Stimulated activated CD8-positive, alpha-beta memory T cell treated with anti-CD3 and anti-CD28 coated beads, Interleukin-2, amount 100 ng/mL, for 1 hour (primary cell): ENCODE measurements at regions not wholly inside any gene's neighbourhood (a gene's known extent, or its start where the extent isn't known, plus 50 kb on each side); places are given as distances from the start of the nearest gene placed in this dataset.

Experiments used
- DNase-seq, 2 donors: peaks; one replicate each; pipeline ENCODE4 v3.0.0-alpha.2; 2020; ENCODE audit warnings: low read depth in 2 of 2

- DNase-seq, result no peak
These were observed 106.5 kb upstream of the SLC4A7 start for GRCh38 chr3:27590437-27591298.

DNA sequence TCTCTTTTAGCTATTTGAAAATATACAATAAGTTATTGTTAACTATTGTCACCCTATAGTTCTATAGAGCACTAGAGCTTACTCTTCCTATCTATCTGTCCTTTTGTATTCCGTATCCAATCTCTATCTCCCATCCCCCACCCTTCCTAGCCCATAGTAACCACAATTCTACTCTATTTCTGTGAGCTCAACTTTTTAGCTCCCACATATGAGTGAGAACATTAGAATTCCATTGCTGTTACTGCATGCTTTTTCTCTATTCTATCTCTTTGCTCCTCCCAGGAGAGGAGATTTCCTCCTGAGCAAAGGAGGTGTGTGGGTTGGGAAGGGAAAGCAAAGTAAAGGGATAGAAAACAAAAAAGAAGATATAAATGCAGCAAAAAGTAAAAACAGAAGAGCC lies 105.6 kb upstream of the SLC4A7 start:
- no peak for DNase-seq

- DNase-seq, result no peak
These were observed 101.2 kb upstream of the SLC4A7 start for GRCh38 chr3:27585429-27585828.

DNA sequence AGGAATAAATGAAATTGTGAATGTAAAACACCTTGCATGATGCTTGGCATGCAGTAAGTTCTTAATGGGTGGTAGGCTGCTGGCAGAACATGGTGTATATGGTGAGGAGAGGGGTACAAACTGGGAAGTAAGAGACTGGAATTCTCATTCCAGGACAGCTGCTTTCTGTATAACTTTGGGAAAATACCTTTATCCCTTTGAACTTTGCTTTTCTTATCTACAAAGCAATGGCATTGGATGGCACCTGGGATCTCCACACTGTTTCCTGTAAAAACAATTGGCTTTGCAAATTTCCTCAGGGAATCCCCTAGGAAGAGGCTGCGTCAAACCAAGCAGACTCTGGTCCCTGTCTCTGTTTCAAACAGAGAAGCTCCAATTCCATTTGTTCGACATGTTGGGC lies 100.7 kb upstream of the SLC4A7 start:
- DNase-seq, result no peak

GRCh38 chr3:27581852-27582251 lies 97.7 kb upstream of the SLC4A7 start:
- no peak for DNase-seq

DNA sequence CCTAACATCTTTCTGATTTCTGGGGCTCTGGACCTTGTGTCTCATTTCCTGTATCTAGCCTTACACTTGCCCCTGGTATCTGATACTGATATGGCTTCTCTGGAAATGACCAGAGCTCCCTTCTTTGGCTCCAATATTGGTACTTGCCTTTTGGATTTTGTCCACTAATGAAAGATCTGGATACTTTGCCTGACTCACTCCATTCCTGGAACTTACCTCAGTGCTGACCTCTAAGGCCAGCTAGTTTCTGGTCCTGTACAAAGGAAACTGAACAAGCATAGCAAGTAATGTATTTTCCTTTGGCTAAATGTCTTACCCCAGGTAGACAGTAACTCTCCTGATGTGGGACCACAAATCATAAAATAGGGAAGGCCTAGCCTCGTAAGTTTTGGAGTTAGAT lies 93.8 kb upstream of the SLC4A7 start:
- DNase-seq, result no peak

DNA sequence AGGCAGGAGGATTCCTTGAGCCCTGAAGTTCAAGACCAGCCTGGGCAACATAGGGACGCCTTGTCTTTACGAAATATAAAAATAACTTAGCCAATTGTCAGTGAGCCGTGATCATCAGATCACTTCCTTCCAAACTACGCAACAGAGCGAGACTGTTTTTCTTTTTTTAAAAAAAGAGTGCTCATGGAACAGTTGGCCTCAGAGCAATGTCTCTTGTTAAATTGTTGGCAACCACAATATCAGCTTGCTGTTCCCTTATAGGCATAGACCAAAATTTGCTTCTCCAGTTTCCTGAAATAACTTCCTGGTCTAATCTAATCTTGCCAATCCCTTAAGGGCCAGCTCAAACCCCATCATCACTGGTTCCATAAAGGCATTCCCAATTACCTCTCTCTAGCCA lies 93.3 kb upstream of the SLC4A7 start:
- DNase-seq, result no peak

DNA sequence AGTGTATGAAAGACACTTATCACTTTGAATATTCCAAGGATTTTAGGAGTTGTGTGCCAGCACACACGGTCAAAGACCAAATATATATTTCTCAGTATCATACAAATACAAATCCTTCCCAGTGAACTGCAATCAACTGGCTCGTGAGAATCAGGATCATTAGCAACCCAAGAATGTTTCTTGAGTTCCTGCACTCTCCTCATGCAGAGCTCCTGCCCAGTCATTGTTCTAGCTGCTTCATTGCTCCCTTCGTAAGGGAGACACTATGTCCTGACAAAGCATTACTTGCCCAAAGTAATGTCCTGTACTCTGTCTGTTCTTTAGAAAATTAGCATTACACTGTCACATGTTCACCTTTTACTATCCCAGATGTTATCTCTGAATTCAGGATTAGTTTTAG lies 92.0 kb upstream of the SLC4A7 start:
- no peak for DNase-seq

DNA sequence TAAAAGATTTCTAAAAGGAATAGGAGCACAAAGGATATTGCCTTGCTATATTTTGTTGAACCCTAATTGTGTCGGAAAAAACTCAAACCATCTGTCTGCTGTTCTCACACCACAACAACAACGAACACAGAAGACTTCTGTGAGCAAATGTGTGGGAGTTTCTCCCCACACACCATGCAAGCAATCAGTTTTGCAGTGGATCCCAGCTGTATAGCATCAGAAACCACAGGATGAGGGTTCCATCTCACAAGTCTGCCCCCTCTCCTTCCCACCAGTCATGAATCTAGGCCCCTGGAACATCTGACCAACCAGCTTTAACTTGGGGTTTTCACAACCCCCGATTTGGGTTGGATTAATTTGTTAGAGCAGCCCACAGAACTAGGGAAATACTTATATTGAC lies 91.3 kb upstream of the SLC4A7 start:
- DNase-seq, result no peak

DNA sequence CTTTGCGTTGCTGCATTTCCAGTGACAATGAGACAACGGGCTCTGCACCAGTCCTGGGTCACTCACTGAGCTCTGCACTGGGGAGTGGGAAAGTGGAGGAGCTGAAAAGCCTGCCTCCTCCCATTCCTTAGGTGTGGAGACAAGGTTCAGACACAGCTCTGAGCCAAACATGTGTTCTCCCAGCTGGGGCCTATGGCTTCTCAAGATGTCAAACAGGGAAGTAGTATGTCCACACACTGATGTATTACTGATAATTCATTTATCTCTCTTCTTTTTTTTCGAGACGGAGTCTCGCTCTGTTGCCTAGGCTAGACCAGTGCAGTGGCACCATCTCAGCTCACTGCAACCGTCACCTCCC lies 90.2 kb upstream of the SLC4A7 start:
- no peak for DNase-seq

- no peak for DNase-seq
These were observed 89.7 kb upstream of the SLC4A7 start for GRCh38 chr3:27573780-27574437.

DNA sequence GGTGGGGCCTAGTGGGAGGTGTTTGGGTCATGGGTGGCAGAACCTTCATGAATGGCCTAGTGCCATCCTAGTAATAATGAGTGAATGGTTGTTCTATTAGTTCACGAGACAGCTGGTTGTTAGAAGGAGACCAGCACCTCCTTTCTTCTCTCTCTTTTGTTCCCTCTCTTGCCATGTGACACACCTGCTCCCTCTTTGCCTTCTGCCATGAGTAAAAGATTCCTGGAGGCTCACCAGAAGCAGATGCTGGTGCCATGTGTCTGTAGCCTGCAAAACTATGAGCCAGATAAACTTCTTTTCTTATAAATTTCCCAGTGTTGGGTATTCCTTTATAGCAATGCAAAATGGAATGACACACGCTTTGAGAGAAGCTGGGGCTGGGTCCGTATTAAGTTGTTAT lies 89.0 kb upstream of the SLC4A7 start:
- no peak for DNase-seq

- DNase-seq, result no peak
These were observed 87.2 kb upstream of the SLC4A7 start for GRCh38 chr3:27571345-27571744.

DNA sequence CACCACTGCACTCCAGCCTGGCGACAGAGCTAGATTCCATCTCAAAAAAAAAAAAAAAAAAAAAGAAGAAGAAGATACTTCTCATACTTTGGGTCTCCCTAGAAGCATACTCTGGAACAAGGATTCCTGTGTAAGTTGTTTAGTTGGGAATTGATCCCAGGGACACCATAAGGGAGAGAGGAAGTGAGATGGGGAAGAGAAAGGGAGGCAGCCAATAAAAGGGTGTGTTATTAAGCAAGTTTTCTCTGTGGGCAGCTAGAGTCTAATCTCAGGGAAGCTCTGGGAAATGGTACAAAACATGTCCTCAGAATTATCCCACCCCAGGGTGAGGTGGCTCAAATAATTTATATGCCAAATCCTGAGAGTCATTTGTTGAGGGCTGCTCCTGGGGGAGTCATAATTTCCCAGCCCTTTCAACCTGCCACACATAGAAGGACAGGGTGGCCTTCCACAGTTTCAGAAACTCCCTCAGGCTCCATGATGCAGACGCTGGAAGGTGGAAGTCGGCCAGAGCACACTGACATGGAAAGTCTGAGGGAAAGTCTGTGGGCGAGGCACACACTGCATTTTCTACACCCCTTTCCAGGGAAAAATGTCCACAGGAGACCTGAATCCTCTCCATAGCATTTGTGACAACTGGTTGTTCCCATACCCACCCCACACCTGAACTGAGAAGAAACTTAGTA lies 86.4 kb upstream of the SLC4A7 start:
- no peak for DNase-seq

DNA sequence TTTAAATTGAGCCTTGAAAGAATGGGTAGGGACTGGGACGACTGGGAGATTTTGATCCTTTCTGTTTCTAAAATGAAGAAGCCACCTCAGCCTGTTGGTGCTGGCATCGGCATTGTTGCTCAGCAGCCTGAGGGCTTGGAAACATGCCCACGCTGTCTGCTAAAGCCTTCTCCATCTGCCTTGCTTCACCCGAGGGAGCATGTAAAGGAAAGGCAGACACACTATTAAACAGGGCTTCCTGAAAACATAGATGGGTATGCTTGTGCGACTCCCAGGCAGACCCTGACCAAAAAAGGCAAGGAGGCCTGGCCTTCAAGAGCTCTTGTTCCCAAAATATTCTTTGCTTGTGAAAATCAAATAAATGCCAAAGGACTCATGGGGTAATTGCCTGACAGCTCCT lies 84.2 kb upstream of the SLC4A7 start:
- no peak for DNase-seq

DNA sequence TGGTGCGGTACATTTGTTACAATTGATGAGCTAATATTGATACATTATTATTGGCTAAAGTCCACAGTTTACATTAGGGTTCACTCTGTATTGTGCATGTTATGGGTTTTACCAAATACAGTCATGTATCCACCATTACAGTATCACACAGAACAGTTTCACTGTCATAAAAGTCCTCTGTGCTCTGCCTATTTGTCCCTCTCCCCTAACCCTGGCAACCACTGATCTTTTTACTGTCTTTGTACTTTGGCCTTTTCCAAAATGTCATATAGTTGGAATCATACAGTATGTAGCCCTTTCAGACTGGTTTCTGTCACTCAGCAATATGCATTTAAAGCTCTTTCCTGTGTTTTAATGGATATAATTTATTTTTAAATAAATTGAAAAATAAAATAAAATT lies 83.1 kb upstream of the SLC4A7 start:
- no peak for DNase-seq

DNA sequence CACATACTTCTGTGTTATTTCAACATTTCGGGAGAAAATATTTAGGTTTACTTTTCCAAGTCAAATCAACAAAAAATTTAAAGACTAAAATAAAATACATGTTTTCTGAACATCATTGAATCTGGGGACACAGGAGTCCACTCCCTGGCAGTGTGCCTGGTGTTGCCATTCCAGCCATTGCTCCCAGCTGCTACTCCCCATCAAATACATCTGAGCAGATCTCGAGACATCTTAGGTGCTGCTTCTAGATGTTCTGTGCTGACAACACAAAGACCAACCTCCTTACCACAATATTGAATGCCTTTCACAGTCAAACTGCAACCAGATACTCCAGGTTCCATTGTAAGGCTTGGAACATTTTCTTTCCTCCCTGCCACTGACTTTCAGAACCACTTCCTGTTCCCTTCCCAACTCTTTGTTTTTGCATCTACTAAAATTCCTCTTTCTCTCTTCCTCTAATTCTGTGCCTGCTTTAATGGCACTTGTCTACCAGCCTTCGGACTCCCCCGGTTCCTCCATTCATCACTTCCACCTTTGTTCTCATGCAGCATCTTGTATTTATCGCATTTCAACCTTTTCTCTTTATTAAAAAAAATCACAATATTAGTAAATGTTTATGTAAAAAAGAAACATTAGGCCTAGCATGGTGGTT lies 81.1 kb upstream of the SLC4A7 start:
- DNase-seq, result no peak

GRCh38 chr3:27561576-27561975 lies 77.4 kb upstream of the SLC4A7 start:
- no peak for DNase-seq

GRCh38 chr3:27560484-27561056 lies 76.4 kb upstream of the SLC4A7 start:
- DNase-seq, result no peak

DNA sequence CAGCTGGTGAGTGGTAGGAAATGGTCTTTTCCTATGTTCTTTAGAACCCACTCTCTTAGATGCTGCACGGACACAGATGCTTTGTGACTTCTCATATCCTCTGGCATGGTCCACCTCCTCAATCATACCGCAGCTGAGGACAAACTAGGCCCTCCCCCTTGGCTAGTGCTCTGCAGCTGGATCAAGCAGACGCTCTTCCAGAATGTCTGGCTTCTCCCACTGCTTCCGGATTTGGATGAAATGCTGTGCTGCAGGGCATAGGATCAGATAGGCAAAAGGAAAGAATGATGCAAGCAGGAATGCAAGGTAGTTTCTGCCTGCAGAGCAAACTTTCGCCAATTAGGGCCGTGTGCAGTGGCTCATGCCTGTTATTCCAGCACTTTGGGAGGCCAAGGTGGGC lies 75.7 kb upstream of the SLC4A7 start:
- no peak for DNase-seq

DNA sequence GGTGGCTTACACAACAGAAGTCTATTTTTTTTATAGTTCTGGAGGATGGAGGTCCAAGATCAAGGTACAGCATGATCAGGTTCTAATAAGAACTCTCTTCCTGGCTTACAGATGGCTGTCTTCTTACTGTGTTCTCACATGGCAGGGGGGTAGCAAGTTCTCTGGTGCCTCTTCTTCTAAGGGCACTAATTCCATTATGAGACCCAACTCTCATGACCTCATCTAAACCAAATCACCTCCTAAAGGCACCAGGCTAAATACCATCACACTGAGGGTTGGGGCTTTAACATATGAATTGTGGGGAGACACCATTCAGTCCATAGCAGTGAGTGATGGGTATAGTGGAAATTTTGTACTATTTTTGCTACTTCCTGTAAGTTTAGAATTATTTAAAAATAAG lies 75.2 kb upstream of the SLC4A7 start:
- DNase-seq, result no peak

GRCh38 chr3:27557411-27557810 lies 73.2 kb upstream of the SLC4A7 start:
- DNase-seq, result no peak
